Endothelial cell of umbilical vein (primary cell): ENCODE measurements at regions not wholly inside any gene's neighbourhood (a gene's known extent, or its start where the extent isn't known, plus 50 kb on each side); places are given as distances from the start of the nearest gene placed in this dataset.

Experiments
- BruUV-seq: library from RNA; stranded (reverse); fragments of 400-500 nt; replicated peaks from 2 replicates; lab custom pipeline; 2021; lab: Mats Ljungman, UMichigan
- CTCF ChIA-PET: fragments of 300-600, 350-600 bp; sonication (Branson Sonifier 250); formaldehyde crosslinking; loops from one replicate; lab custom pipeline; 2021; ENCODE audit warnings: antibody characterized with exemption, inconsistent platforms; lab: Charles Lee
- POLR2A ChIA-PET: fragments of 300-600, 350-600 bp; sonication (Branson Sonifier 250); formaldehyde crosslinking; loops from one replicate; lab custom pipeline; 2021; ENCODE audit warnings: antibody characterized with exemption, inconsistent platforms; lab: Charles Lee
- DNase-seq: peaks from one replicate; pipeline ENCODE4 v3.0.0-alpha.2; 2011; ENCODE audit warnings: low read depth, low spot score
- FAIRE-seq: peaks from 2 replicates; lab custom pipeline; 2011; peaks lifted over from hg19 to GRCh38; lab: Jason Lieb, UNC
- H2AFZ ChIP-seq: 2 replicates; pipeline ENCODE4 v1.6.0; 2012; ENCODE audit warnings: low read depth, low read length, control low read depth, inconsistent platforms
- H3K27ac ChIP-seq: 2 replicates; pipeline ENCODE4 v1.5.1; 2011; ENCODE audit warnings: low read depth, mild to moderate bottlenecking, control low read depth, low read length, moderate library complexity; ENCODE audit not compliant: insufficient read depth
- H3K27me3 ChIP-seq, 2 experiments: 2 replicates each; pipeline versions ENCODE4 v1.6.0 to v1.6.1; 2011; ENCODE audit warnings: low read length in 2 of 2, mixed read lengths in 1 of 2; ENCODE audit not compliant: control insufficient read depth in 2 of 2, insufficient read depth in 2 of 2
- H3K36me3 ChIP-seq, 2 experiments: 2 replicates in 1 of 2; 3 replicates in 1 of 2; pipeline ENCODE4 v1.5.1; 2011; ENCODE audit warnings: low read length in 2 of 2, mild to moderate bottlenecking in 1 of 2, moderate library complexity in 1 of 2; ENCODE audit not compliant: control insufficient read depth in 2 of 2, insufficient read depth in 2 of 2; ENCODE audit errors: extremely low read depth in 1 of 2
- H3K4me1 ChIP-seq: 3 replicates; pipeline ENCODE4 v1.5.1; 2011; ENCODE audit warnings: mild to moderate bottlenecking, low read length; ENCODE audit not compliant: control insufficient read depth, insufficient read depth; ENCODE audit errors: extremely low read depth
- H3K4me2 ChIP-seq: 2 replicates; pipeline ENCODE4 v1.6.1; 2011; ENCODE audit warnings: low read length, control low read depth, mixed read lengths; ENCODE audit not compliant: insufficient read depth
- H3K4me3 ChIP-seq, 3 experiments: fragments of 200-600 bp in 1 of 3; sonication (generic), shearing (Covaris generic) in 1 of 3; replicated peaks in 1 of 3; 2 replicates each; pipeline ENCODE4 v1.5.1; 2011 to 2016; ENCODE audit warnings: control low read depth in 3 of 3, low read length in 3 of 3, mild to moderate bottlenecking in 2 of 3, inconsistent platforms in 1 of 3, low read depth in 1 of 3, moderate library complexity in 1 of 3; ENCODE audit not compliant: insufficient read depth in 1 of 3
- H3K79me2 ChIP-seq: 2 replicates; pipeline ENCODE4 v1.6.0; 2012; ENCODE audit warnings: low read length, inconsistent platforms; ENCODE audit not compliant: control insufficient read depth, insufficient read depth
- H3K9ac ChIP-seq: replicated peaks from 2 replicates; pipeline ENCODE3; 2011; ENCODE audit warnings: low read length, control low read depth; ENCODE audit not compliant: insufficient read depth; ENCODE audit errors: extremely low read depth
- H3K9me1 ChIP-seq: replicated peaks from 3 replicates; pipeline ENCODE4 v1.6.0; 2011; ENCODE audit warnings: mild to moderate bottlenecking, low read length; ENCODE audit not compliant: control insufficient read depth, insufficient read depth; ENCODE audit errors: extremely low read depth
- H3K9me3 ChIP-seq: replicated peaks from 2 replicates; pipeline ENCODE4 v1.5.1; 2012; ENCODE audit warnings: low read length, inconsistent platforms; ENCODE audit not compliant: control insufficient read depth, insufficient read depth
- H4K20me1 ChIP-seq: replicated peaks from 2 replicates; pipeline ENCODE3; 2011; ENCODE audit warnings: mild to moderate bottlenecking, low read length; ENCODE audit not compliant: control insufficient read depth, insufficient read depth; ENCODE audit errors: extremely low read depth
- CTCF ChIP-seq, 2 donors: IDR thresholded peaks; 1 replicate in 1 of 2; 2 replicates in 1 of 2; pipeline ENCODE4 v1.5.1; 2011; ENCODE audit warnings: low read length in 2 of 2, mild to moderate bottlenecking in 2 of 2, moderate library complexity in 2 of 2, control low read depth in 1 of 2, inconsistent platforms in 1 of 2, low read depth in 1 of 2; ENCODE audit not compliant: insufficient read depth in 1 of 2; ENCODE audit errors: extremely low read depth in 1 of 2
- EZH2 ChIP-seq: IDR thresholded peaks from 2 replicates; pipeline ENCODE4 v1.6.1; 2012; ENCODE audit warnings: borderline replicate concordance, low read depth, mild to moderate bottlenecking, moderate library complexity, low read length, inconsistent platforms; ENCODE audit not compliant: severe bottlenecking
- FOS ChIP-seq: IDR thresholded peaks from 2 replicates; pipeline ENCODE4 v1.6.1; 2011; ENCODE audit warnings: mild to moderate bottlenecking, low read length, moderate library complexity, borderline replicate concordance; ENCODE audit not compliant: insufficient read depth
- GATA2 ChIP-seq: IDR thresholded peaks from 2 replicates; pipeline ENCODE4 v1.7.0; 2011; ENCODE audit warnings: low read depth, mild to moderate bottlenecking, moderate library complexity, mixed read lengths, low read length; ENCODE audit not compliant: insufficient read length, insufficient read depth
- JUN ChIP-seq: IDR thresholded peaks from 2 replicates; pipeline ENCODE4 v1.6.1; 2011; ENCODE audit warnings: borderline replicate concordance, low read depth; ENCODE audit not compliant: insufficient read length, insufficient read depth
- MAX ChIP-seq: IDR thresholded peaks from 2 replicates; pipeline ENCODE4 v1.6.1; 2011; ENCODE audit not compliant: insufficient read depth, insufficient read length
- MYC ChIP-seq: IDR thresholded peaks from one replicate; pipeline ENCODE4 v1.6.1; 2011; ENCODE audit warnings: mild to moderate bottlenecking, low read depth, low read length
- POLR2A ChIP-seq: IDR thresholded peaks from 2 replicates; pipeline ENCODE4 v1.6.1; 2012; ENCODE audit warnings: low read depth, mild to moderate bottlenecking, control low read depth, low read length
- POLR2AphosphoS5 ChIP-seq: IDR thresholded peaks from 2 replicates; pipeline ENCODE4 v1.6.1; 2012; ENCODE audit warnings: low read depth, mild to moderate bottlenecking, control low read depth, low read length, moderate library complexity; ENCODE audit not compliant: insufficient read depth
- dilution Hi-C: fragments of 300-500 bp; cut with MboI; formaldehyde crosslinking; loops from one replicate; pipeline ENCODE4 v1.15.0; 2019; ENCODE audit warnings: low sequenced_read_pairs; ENCODE audit not compliant: extremely low pct_ligation_motif_present
- intact Hi-C: fragments of 100-400 bp; cut with micrococcal nuclease; formaldehyde crosslinking; loops from one replicate; pipeline ENCODE4 v1.10.0; 2022

DNA sequence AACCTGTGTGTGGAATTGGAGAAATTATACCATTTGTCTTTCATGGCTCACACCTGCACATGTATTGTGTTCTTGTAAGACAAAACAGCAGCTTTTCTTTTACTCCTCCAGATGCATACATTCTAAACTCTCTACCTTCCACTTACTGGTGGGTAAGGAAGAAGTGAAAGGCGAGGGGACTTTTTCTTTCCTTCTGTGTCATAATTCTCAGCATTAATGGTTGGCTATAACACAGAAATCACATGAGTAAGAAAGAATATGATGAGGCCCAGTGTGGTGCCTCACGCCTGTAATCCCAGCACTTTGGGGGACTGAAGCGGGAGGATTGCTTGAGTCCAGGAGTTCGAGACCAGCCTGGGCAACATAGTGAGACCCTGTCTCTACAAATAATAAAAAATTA is 57.8 kb upstream of the SHANK2 start:
- Histone ChIP-seq H3K36me3 (no peaks in the 10 kb centered on the region), H3K4me1 (no peaks in the 10 kb centered on the region), H3K9me1 (no peaks in the 10 kb centered on the region), H3K4me3 (no peak overlapping the region), H2AFZ (no peak overlapping the region), H3K9me3 (peaks cover 2% of the 10 kb centered on the region), H3K79me2 (no peaks in the 10 kb centered on the region), H3K27me3 (no peaks in the 10 kb centered on the region), H3K9ac (no peak overlapping the region), H3K4me2 (no peak overlapping the region), H3K27ac (no peak overlapping the region), H4K20me1 (no peaks in the 10 kb centered on the region)
- no peak for DNase-seq
- no peak for FAIRE-seq
- dilution Hi-C loops (no loop called here), intact Hi-C loops (no loop called here)
- TF ChIP-seq FOS (no peak), MAX (no peak), CTCF (IDR thresholded peaks at IDR 0.05; ENCODE audit: extremely low read depth in 1 of 2, insufficient read depth in 1 of 2, low read depth in 1 of 2, low read length in 2 of 2) (no peak), POLR2A (no peak), GATA2 (no peak), POLR2AphosphoS5 (no peak), MYC (no peak), JUN (no peak), EZH2 (no peak)
- no TSS peak for BruUV-seq
- ChIA-PET CTCF (no interaction called here), POLR2A (no interaction called here)
